CD4-positive, alpha-beta T cell treated with Interleukin-15 for 4 hours (primary cell): ENCODE measurements at regions not wholly inside any gene's neighbourhood (a gene's known extent, or its start where the extent isn't known, plus 50 kb on each side); places are given as distances from the start of the nearest gene placed in this dataset.

Experiments
- DNase-seq: peaks from one replicate; pipeline ENCODE4 v3.0.0-alpha.2; 2020; ENCODE audit warnings: low spot score

DNA sequence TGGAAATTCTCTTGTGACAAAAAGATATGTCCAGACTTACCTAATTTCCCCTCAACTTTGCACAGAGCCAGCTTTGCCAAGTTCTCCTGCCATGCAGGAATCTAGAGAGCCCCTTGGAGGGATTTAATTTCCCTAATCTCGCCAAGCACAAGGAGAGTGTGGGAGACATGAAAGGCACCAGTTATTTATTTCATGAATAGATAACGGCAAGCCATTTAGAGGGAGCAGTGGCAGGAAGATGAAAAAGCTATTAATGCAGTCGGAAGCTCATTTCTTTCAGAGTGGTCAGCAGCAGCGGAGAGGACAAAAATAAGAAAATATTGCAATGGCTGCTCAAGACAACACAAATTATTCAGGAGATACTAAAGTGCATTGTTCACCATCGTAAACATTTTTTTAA is 150.9 kb upstream of the WSCD2 start:
- no peak for DNase-seq

DNA sequence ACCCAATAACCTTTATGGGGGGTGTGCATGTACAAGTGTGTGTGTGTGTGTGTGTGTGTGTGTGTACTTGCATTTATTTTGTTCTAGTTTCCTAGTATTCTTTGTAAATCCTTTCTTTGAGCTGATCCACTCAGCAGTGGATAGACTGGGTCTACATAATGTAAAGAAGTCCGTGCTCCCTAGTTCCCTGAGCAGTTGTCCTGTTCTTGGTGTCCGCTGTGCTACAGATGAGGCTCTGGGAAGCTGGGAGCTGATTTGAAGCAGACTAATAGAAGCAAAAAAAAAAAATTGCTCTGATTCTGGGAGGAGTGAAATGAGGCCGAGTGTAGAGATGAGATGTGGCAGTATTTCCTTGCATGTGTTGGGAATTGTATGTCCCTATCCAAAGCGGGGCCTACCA is 150.4 kb upstream of the WSCD2 start:
- DNase-seq, result no peak

DNA sequence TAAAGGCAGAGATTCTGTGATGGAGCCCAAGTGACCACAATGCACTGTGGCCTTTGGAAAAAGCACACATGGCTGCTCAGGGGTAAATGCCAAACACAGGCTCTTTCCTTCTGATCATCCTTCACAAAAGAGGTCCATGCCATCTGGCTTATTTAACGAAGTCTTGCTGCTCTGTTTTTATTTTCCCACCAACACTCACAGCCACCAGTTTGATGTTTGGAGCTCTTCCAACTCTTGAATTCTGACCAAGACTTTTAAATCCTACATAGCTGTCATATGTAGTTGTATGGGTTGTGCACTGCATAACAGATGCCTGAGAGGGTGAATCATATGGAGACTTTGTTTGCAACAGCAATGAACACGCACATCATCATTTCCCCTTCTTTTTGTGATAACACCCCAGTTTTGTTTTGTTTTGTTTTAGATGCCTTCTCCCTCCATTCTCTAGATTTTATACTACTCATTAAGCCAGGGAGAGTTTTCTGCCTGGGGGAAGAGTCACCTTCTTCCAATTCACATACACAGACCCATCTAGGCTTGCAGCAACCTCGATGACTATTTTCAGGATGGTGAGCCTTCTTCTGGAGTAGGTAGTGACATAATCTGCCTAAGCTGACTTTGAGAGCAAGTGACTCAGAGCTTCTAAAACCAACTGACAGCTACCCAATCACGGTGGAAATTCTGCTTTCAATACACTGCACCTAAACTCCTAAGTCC is 145.2 kb upstream of the WSCD2 start:
- DNase-seq, result no peak

DNA sequence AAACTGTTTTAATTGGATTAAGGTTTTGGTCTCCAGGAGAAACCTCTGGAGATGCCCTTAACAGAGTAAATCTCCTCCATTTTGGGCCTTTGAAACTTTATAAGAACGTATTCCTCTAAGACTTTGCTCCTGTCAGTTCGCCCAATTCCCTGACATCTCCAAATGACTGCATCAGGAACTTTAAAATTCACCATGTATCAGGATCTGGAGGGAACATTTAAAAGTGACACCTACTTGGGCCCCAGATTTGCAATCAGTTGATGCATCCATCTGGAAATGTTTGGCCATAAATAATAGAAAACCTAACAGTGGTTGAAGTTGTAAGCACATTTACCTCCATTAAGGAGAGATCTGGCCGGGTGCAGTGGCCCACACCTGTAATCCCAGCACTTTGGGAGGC is 144.1 kb upstream of the WSCD2 start:
- no peak for DNase-seq

DNA sequence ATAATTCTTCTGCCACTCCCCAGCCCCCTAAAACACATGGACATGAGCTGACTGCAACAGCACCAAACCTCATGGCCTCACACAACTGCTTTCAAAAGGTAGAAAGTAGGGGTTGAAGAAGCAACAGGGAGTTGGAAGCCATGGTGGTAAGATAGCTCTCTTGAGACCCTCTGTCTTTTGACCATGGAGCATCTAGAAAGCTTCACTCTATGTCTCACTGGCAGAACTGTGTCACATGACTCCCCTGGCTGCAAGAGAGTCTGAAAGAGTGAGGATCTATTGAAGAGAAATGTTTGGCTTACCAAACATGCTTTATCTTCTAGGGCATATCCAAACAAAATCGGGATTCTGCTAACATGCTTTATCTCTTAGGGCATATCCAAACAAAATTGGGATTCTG is 142.9 kb upstream of the WSCD2 start:
- DNase-seq, result no peak

DNA sequence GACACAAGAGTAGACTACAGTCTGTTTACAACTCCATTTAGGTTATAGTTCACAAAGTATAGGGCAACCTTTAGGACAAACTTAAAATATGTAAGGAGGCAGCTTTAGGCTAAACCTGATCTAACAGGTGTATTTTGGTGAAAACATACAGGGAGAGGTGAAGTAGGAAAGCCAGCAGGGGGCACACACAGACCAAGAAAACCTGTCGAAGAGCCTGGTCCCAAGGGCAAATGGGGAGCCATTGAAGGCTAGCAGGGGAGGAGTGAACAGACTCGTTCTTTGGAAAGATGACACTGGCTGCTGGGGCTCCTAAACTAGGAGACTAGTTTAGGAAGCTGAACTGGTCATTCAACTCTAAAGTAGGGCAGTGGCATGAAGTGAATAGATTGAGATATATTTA is 138.8 kb upstream of the WSCD2 start:
- peak; percentile 31 for DNase-seq

DNA sequence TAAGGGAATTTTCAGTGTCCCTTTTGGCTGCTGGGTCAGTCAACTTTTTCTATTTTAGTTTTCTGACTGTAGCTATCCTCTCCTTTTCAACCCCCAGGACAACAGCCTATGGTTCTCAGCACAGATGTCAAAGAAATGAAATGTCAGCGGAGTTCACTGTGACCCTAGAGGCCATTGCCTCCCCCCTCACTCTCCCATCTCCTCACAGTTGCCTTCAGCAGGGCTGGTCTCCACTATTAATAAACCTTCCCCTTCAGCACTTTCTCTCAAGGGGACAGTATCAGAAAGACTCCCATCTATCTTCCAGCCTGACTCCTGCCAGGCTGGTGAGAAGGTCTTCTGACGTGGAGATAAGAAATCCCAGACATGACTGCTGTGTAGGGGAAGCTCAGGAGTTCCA is 137.1 kb upstream of the WSCD2 start:
- DNase-seq, result no peak

DNA sequence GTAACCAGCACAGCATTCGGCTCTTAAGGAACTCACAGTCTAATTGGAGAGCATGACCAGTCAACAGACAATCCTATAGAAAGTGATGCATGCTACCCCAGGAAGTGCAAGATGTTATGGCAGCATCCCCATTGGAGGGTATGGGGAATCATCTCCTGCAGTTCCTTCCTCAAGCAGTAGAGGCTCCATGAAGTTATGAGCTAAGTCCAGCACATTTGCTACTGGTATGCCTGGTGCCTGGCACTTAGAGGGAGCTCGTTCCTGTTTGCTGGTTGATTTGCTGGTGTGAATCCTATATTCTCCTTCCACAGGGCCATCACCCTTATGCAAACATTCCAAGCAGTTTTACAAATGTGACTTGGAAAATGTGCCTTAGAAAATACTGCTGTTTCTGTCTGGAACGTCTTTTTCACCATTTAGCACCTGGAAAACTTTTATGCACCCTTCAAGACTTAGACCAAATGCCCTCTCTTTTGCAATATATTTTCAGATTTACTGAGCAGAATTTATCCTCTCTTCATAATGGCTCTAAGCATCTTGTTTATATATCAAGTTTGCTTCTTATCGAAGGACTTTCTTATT is 136.1 kb upstream of the WSCD2 start:
- no peak for DNase-seq

DNA sequence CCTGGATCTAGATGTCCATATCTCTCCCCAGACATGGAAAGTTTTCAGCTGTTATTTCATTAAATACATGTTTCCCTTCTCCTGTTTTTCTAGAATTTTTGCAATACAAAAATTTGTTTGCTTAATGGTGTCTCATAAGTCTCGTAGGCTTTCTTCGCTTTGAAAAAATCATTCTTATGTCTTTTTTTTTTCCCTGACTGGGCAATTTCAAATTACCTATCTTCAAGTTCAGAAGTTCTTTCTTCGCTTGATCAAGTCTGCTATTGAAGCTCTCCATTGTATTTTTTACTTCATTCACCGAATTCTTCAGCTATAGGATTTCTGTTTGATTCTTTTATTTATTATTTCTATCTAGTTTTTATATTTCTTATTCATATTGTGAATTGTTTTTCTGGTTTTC is 130.2 kb upstream of the WSCD2 start:
- no peak for DNase-seq

DNA sequence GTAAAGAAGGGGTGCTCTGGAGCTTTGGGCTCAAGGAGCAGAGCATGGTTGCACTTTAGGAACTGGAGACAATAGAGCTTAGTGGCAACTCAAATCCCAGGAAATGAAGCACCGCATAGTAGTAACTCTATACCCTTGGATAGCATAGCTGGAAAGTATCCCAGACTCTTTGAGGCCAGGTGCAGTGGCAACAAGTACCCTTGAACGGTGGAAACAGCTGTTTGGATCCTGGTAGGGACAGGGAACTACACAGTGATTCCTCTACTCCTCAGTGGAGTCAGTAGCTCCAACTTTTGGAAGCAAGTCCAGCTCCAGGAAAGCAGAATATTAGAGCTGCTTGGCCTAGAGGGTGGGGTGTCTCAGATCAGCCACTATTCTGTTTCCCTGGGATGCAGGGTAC is 129.0 kb upstream of the WSCD2 start:
- DNase-seq, result no peak

DNA sequence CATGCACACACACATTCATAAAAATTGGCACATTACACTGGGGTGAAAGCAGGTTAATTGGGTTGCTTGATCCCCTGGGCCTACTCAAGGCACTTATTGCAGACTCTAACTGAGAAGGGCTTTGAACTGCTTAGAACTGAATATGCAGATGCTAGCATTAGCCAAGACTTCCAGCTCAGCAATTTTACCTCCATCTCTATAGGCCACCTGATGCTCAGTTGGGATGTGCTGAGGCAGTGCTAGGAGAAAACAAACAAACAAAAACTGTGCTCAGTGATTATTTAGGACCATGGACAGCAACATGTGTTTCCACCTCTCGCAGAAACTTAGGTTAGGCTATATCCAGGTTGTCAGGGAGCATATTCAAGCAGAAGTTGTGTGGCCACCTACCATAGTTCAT is 124.8 kb upstream of the WSCD2 start:
- DNase-seq, result no peak

DNA sequence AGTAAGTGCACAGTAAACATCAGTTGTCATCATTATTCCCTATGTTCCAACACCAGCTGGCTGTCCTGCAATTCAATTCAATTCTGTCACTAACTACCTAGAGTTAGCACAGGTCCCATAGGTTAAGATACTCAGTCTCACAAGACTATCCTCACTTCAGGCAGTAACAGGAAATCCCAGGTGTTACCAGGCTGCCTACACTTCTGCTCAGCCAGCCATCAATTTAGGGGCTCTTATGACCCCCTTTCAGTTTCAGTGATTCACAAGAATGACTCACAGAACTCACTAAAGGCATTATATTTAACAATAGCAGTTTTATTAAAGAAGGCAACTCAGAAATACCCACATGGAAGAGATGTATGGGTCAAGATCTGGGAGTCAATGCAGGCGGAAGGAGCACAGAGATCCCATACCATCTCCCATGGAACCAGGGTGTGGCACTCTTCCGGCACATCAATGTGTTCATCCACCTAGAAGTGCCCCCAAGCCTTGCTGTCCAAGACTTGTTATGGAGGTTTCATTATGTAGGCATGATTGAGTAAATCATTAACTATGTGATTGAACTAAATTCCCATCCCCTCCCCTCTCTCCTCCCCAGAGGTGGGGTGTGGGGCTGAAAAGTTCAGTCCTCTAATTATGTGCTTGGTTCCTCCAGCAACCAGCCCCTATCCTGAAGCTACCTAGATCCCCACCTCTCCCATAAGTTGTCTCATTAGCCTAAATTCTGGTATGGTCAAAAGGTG is 120.8 kb upstream of the WSCD2 start:
- no peak for DNase-seq

DNA sequence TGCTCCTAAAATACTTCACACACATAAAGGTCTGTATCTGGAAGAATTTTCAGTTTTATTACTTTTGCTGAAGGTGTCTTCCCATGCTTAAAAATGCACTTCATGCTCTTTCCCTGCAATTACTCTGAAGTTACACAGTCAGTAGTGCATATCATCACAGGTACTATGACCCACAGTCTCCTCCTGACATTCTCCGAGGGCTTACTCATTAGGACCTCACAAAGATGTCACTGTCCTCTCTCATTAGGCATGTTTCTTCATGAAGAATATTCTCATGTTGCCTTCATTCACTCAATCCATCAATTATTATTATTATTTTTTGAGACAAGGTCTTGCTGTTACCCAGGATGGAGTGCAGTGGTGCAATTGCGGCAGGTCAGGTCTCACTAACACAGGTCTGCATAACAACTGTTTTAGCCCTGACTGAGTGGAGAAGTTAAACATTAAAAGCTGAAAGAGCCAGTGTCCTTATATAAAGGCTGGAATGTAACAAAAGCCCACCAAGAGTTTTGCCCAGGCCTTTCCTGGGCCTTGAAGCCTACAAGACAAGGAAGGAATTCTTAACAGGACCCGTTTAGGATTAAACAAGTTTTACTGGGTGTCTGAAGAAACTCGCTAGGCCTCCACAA is 119.5 kb upstream of the WSCD2 start:
- no peak for DNase-seq

DNA sequence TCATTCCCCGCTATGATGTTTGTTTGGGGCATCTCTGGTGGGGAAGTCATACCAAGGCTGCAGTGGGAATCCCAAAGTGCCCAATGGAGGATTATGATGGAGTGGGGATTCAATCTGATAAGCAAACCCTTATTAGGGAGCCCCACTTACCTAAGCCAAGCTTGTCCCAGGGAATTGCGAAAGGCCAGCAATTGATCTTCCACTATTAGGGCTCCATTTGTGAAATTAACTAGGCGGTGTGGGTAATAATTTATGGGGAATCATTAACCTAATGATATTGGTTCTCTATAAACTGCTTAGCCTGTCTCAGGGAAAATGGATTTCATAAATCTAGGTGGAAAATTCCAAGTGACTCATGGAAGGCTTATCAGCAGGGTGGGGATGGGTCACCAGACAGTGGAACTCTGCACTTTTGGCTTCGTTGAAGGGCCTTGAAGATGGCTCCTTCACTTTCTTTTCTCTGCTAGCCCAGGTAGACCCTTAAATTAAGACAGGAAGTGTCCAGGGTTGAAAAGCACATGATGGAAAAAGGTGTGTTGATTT is 113.0 kb upstream of the WSCD2 start:
- no peak for DNase-seq

DNA sequence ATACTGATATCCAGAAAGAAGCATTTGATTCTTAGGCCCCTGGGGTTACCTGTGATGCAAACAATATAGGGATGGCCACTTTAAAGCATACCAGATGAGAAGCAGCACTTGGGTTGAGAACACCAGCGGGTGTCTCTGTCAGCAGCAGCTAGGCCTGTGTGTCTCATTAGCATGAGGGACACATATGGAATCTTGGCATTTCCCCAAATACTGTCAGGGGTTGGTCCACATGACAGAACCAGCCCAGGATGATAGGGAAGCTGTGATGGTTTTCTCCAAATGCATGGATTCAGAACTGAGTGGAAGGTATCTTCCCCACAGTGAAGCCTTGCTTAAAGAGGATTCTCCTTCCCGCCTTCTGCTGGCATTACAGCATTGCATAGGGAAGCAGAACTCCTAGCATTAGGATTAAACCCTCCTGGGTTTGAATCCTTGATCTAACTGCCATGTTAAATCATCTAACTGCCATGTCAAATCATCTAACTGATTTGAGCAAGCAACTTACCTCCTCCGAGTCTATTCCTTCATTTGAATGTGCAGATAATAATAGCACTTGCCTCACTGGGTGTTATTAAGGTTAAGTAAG is 111.5 kb upstream of the WSCD2 start:
- DNase-seq, result no peak

DNA sequence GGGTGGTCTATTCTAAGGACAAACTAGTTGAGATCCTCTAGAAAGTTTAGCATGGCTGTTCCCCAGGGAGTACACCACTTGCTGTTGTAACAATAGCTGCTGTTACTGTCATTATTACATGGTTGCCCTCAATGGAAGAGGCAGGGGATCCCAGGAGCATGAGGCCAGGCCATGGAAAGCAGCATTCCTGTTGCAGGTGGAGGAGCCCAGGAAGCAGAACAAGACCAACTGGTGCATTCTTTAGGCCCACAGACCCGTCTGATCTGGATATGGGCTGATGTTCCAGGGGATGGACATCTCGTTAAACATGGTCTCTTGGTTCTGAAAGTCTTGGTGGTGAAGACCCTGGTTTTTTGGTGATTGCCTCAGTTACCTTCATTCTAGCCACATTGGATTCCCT is 109.2 kb upstream of the WSCD2 start:
- no peak for DNase-seq

DNA sequence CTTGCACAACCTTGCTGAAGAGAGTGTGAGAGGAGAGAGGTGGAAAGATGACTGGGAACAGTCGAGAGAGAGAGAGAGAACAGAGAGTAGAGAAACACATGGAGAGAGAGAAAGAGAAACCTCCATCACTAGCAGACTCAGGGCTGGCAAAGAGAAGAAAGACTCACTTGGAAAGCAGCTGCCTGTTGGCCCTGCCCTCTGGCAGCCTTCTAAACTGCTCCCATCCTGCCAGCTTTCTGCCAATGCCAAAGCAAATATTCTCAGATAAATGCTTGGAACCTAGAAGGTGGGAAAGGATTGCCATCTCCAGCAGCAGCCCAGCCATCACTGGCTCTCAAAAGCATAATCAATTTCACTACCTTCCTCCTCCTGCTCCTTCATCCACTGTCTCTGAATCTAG is 107.9 kb upstream of the WSCD2 start:
- no peak for DNase-seq

DNA sequence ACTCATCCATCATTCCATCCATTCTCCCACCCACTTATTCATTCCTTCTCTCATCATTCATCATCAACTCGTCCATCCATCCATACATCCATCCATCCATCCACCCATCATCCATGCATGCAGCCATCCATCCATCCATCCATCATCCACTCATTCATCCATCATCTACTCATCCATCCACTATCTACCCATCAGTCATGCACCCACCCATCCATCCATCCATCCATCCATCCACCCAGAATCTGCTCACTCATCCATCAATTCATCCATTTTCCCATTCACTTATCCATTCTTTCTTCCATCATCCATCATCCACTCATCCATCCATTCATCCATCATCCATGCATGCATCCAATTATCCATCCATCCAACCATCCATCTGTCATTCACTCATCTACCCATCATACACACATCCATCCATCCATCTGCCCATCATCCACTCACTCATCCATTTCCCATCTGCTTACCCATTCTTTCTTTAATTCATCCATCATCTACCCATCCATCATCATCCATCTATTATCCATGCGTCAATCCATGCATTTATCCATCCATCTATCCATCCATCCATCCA is 107.1 kb upstream of the WSCD2 start:
- no peak for DNase-seq

DNA sequence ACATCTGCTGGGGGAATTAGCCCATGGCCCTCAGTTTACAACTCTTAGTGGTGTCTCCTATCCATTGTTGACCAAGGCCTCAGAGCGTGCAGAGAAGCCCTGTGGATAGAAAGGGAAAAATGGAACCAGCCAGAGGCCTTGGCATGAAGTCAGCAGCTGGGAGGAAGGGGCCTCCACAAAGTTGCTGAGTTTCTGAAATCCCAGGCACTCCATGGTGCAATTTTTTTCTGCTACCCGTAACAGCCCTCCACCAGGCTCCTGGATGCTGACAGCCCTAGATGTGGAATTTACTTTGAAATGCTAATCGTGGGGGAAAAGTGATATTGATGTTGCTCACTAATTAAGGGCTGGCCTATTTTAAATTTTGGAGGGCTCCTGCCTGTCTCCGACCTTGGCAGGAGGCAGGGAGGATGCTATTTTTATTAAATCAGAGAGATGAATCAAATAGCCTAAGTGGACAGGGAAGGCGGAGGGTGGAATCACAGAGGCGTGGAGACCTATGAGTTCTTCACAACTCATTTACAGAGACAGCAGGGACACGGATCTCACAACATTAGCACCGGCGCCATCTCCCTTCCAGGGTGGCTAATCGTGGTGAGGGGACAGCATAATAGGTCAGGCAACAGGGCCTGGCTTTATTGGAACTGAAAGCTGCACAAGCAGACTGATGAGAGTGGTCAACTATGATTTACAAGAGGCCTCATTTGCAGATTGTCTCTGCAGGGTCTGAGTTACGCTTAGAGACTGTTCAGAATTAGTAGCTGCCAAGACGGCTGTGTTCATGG is 99.8 kb upstream of the WSCD2 start:
- DNase-seq, result no peak

DNA sequence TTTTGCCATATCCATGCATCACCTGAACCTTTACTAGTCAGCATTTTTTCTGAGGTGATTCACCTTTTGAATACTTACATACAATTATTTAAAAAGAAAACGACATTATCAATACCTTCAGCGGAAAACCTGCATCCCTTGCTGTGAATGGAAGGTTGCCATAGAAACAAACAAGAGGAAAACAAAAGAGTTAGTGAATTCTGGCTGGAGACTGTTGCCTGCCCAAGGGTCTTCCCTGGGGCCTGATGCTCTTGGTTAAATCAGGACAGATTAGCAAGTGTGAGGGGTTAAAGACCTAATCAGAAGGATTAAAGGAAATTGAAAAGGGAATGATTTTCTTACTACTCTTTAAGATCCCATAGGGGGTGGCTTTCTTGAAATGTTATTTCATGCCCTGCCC is 96.0 kb upstream of the WSCD2 start:
- DNase-seq, result no peak

DNA sequence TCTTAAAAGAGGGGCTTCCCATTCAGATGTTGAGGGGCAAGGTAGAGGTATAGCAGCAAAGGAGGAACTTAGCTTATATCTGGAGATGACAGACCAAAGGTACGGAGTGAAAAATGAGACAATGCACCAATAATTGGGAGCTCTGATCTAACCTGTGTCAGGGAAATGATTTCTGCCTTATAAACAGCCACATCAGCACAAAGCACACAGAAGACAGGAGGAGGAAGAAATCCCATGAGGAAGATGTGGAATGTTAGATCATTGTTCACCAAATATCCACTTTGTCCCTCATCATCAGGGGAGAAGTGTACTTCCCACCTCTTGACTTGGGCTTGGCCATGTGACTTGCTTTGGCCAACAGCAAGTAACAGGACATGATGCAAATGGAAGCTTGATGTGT is 93.7 kb upstream of the WSCD2 start:
- DNase-seq, result no peak
